NCI-H2029 (cell line): ENCODE measurements at regions not wholly inside any gene's neighbourhood (a gene's known extent, or its start where the extent isn't known, plus 50 kb on each side); places are given as distances from the start of the nearest gene placed in this dataset.
"Not testable (repeated sequence)": the region's sequence is repeated elsewhere in the genome, so short reads cannot be mapped to it uniquely, and the experiment has no call there.

ENCODE experiments used
- DNase-seq: peaks from one replicate; lab custom pipeline; 2025; lab: John Stamatoyannopoulos, UW

- peak; percentile 1 for DNase-seq
Measured at GRCh38 chr10:23643111-23643780, 204.4 kb downstream of the OTUD1 start.

DNA sequence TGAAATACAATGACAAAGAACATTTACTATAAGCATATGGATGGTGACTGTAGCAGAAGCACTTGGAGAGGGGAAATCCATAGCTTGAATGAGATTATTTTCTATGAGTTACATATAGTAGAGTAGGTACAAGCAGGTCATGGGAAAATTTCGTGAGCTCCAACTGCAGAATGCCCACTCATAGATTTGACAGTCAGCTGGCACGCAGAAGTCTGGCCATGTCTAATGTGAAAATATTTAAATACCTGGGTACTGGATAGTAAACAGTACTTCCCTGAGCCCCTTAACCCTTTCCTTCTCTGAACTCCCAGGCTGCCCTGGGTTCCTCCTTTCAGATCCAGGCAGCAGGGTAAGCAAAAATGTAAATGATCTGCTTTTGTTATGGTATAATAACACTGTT is 209.7 kb downstream of the OTUD1 start:
- DNase-seq: no peak

- no peak for DNase-seq
Measured at GRCh38 chr10:23656735-23657134, 217.9 kb downstream of the OTUD1 start.

- no peak for DNase-seq
Measured at GRCh38 chr10:23657677-23658076, 218.8 kb downstream of the OTUD1 start.

DNA sequence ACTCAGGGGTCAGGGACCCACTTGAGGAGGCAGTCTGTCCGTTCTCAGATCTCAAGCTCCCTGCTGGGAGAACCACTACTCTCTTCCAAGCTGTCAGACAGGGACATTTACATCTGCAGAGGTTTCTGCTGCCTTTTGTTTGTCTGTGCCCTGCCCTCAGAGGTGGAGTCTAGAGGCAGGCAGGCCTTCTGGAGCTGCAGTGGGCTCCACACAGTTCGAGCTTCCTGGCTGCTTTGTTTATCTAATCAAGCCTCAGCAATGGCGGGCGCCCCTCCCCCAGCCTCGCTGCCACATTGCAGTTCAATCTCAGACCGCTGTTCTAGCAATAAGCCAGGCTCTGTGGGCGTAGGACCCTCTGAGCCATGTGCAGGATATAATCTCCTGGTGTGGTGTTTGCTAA is 233.0 kb downstream of the OTUD1 start:
- not testable (repeated sequence) for DNase-seq

DNA sequence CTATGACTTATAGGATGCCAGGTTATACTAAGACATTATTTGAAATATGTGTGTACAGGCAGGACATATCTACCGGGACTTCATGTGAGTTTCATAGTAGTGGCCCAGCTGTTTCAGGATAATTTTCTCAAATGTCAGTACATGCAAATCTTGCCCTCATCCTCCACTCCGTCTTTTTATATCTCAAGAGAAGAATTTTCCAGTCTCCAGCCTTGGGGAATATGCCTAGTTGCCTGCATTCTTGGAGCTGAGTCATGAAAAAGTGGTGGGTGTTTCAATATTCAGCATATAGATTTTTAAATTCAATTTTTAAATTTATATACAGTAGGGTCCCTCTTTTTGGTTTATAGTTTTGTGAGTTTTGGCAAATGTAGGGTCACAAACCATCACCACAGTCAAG is 236.7 kb downstream of the OTUD1 start:
- DNase-seq: no peak

DNA sequence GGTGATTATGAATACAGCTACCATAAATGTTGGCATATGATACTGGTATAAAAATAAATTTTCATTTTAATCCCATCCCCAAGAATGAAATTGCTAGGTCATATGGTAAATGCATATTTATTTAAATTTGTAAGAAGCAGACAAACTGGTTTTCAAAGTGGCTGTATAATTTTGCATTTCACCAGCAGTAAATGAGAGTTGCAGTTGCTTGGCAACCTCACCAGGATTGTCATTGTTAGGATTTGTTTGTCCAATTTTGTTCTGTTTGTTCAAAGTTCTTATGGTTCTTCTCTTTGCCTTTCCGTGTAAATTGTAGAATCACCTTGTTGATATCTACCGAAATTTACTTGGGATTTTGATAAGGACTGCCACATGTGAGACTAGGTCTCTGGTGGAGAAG is 237.4 kb downstream of the OTUD1 start:
- no peak for DNase-seq

GRCh38 chr10:23686722-23687121 is 247.8 kb downstream of the OTUD1 start:
- no peak for DNase-seq

DNA sequence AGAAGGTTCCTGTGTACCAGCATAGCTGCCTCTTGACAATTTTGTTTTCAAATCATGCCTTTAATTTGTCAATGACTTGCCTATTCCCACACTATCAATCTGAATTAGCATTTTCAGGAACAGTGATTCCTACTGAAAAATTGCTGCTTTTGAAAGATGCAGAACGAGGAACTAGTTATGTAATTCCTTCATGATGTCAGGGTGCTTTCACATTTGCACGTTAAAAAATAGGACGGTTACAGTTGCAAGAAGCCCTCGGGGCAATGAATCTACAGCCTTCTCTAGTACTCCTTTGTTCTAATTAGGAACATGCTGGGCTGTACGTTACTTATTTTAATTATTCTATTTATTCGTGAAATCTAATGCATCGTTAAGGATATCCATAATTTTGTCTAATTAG is 253.9 kb downstream of the OTUD1 start:
- DNase-seq: no peak

DNA sequence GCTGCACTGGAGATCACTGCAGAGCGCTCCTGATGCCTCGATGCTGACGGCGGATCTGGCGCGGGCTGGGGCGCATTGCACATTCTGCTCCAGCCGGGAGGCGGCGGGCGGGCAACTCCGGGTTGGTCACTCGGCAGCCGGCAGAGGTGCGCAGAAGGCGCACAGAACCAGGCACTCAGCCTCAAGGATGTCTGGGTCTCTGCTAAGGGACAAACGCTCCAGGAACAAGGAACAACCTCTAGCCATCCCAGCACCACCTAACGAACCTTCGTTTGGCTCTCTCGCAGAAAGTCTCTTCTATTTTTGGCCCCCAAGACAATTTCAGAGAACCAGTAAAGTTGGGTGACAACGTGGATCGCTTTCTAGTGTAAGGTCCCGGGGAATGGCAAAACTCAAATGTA is 254.6 kb downstream of the OTUD1 start:
- DNase-seq: no peak

- no peak for DNase-seq
Measured at GRCh38 chr10:23693925-23694324, 255.1 kb downstream of the OTUD1 start.

GRCh38 chr10:23694446-23694920 is 255.6 kb downstream of the OTUD1 start:
- DNase-seq: no peak

- DNase-seq: no peak
Measured at GRCh38 chr10:23694921-23695824, 256.3 kb downstream of the OTUD1 start.

DNA sequence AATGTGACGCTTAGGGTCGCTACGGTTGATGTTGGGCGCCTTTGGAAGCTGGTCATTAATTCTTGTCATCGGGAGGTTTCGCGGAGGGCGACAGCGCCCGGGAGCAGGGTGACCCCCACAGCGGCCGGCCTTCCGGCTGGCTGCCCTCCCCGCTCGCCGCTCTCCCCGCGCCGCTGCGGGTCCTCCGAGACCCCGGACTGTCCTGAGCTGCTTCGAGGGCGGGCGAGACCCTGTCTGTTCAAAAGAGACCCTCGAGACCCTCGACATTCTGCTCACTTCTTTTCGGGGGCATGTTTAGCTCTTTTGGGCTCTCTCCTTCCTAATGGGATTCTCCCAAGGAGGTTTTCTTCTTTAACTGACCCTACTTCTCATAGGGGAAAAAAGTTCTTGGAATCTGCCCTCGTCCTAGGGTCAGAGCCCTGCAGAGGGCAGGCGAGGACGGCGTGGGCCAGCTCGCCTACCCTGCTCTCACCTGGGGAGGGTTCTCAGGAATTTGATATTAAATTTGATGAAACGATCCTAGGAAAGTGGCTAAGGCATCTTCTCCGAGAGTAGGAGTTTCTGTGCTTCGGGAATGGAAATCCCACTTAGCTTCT is 257.0 kb downstream of the OTUD1 start:
- DNase-seq: no peak

- no peak for DNase-seq
Measured at GRCh38 chr10:23696476-23696875, 257.6 kb downstream of the OTUD1 start.

DNA sequence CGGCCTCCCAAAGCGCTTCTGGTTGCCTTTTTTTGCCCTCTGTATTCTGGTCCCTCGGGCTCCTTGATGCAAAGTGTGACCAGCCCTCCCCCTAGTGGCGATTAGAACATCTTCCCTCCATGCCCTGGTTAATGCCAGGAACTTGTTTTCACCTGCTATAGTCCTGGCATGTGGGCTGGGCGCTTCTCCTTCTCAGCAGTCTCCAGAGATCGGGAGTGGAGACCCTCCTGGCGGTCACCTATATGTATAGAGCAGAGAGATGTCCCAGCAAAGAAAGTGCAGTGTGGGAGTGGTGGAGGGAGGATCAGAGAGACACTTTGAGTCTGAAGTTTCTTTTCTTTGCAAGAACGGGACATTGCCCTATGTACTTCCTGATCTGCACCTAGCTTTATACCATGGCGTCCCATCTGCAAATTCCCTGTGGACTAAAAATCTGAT is 264.1 kb downstream of the OTUD1 start:
- DNase-seq: peak; percentile 51

- no peak for DNase-seq
Measured at GRCh38 chr10:23715363-23715762, 276.5 kb downstream of the OTUD1 start.

DNA sequence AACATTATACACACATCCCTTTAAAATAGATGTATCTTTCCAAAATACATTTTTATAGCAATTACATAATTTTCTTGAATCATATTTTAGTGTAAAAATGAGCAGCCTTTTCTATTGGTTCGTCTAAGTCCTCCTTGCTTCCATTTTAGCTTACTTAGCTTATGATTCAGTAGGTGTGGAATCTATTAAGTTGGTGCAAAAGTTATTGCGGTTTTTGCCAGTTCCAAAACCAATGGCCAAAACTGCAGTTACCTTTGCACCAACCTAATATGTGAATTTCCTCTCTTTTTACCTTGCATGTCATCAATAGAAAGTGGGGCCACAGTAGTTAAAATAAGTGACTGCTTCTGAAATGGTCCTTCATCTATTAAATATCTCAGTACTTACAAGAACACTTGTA is 279.0 kb downstream of the OTUD1 start:
- no peak for DNase-seq

- no peak for DNase-seq
Measured at GRCh38 chr10:23718946-23719345, 280.1 kb downstream of the OTUD1 start.

- no peak for DNase-seq
Measured at GRCh38 chr10:23723796-23724195, 284.9 kb downstream of the OTUD1 start.

GRCh38 chr10:23725548-23725947 is 286.7 kb downstream of the OTUD1 start:
- DNase-seq: no peak

DNA sequence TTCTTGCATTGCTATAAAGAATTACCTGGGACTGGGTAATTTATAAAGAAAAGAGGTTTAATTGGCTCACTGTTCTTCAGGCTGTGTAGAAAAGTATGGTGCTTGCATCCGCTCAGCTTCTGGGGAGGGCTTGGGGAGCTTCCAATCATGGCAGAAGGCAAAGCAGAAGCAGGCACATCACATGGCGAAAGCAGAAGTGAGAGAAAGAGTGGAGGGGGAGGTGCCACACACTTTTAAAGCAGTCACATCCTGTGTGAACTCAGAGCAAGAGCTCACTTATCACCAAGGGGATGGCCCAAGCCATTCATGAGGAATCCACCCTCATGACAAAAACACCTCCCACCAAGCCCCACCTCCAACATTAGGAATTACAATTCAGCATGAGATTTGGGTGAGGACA is 303.5 kb downstream of the OTUD1 start:
- no peak for DNase-seq

DNA sequence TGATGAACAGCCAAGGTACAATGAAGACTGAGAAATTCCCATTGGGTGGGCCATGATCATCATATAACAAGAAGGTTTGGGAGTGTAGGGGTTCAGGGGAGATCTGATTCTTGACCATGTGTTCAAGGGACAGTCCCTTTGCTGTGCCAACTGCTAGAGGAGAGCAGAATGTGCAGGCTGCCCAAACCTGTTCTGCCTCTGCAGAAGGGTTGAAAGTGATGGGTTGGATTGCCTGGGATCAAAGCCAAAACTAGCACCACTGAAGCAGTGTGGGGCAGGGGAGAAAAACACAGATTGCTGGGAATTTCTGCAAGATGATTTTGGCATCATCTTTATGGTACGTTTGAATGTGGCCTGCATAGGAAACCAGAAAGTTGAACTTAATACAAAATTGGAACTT is 303.9 kb downstream of the OTUD1 start:
- no peak for DNase-seq
